ENCODE measurements at regions not wholly inside any gene's neighbourhood (a gene's known extent, or its start where the extent isn't known, plus 50 kb on each side); places are given as distances from the start of the nearest gene placed in this dataset.

DNA sequence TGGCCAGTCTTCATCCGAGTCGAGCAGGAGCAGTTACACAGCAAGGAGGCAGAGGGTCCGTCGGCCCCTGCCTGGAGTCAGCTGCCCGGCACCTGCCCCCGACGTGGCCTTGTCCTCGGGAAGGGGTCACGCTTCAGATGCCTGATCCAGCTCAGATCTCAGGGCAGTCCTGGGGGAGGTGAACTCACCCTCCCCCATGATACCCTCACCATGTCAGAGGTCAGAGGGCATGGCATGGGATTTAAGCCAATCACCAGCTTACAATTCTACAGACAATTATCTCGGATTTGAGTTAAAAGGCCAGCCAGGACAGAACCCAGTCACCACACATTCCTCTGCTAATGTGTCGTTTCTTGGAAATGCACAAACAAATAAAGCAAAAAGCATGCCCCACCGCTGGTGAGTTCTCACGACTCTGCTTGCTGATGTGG is 211.3 kb downstream of the FOXL1 start:
- no peaks in the 10 kb centered on the region for H3K4me1 ChIP-seq (ENCODE audit: control insufficient read depth in 1 of 2, insufficient read depth in 1 of 2, low read depth in 1 of 2, low read length in 1 of 2)
- peaks cover 18% of the 10 kb centered on the region for H3K27me3 ChIP-seq
- H3K4me3 ChIP-seq (ENCODE audit: low read depth in 1 of 2, low read length in 1 of 2) = no peak overlapping the region
- TF ChIP-seq, protein P1, sequence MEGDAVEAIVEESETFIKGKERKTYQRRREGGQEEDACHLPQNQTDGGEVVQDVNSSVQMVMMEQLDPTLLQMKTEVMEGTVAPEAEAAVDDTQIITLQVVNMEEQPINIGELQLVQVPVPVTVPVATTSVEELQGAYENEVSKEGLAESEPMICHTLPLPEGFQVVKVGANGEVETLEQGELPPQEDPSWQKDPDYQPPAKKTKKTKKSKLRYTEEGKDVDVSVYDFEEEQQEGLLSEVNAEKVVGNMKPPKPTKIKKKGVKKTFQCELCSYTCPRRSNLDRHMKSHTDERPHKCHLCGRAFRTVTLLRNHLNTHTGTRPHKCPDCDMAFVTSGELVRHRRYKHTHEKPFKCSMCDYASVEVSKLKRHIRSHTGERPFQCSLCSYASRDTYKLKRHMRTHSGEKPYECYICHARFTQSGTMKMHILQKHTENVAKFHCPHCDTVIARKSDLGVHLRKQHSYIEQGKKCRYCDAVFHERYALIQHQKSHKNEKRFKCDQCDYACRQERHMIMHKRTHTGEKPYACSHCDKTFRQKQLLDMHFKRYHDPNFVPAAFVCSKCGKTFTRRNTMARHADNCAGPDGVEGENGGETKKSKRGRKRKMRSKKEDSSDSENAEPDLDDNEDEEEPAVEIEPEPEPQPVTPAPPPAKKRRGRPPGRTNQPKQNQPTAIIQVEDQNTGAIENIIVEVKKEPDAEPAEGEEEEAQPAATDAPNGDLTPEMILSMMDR (IDR thresholded peaks at IDR 0.05) = no peak
- H3K36me3 ChIP-seq = no peaks in the 10 kb centered on the region
- H3K27ac ChIP-seq = no peak overlapping the region
- H3K9me3 ChIP-seq = no peaks in the 10 kb centered on the region

DNA sequence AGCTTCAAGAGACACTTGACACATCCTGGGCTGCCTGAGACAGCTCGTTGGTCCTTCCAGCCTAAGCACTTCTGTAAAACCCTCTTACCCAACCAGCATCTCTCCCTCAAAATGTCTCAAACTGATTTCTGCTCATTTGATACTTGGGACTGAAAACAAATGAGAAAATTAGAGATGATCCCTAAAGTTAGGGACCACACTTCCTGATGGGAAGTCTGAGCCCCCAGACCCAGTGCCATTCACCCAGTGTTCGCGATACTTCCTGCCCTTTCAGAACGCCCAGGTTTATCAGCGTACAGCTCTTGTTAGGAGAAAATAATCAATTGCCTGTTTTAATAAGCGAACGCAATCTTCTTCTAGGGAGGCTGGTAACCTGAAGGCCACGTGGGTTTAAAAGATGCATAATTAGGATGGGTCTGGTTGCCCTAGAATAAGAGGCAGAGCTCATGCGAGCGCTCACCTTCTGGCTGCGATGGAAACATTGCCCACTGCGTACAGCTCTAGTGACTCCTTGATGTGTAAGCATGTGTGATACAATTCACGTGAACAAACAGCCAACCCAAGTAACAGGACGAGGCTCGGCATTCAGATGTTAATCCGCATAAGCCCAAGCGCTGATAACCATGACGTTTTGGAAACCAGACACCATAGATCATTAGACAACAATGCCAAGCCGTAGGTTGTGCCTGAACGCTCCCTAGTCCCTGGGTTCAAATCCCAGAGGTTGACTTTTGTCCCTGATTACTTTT is 213.1 kb downstream of the FOXL1 start:
- TF ChIP-seq, protein P1 (IDR thresholded peaks at IDR 0.05) = no peak
- Histone ChIP-seq H3K9me3 (no peaks in the 10 kb centered on the region), H3K4me3 (ENCODE audit: low read depth in 1 of 2, low read length in 1 of 2) (no peak overlapping the region), H3K27me3 (peaks cover 18% of the 10 kb centered on the region), H3K4me1 (ENCODE audit: control insufficient read depth in 1 of 2, insufficient read depth in 1 of 2, low read depth in 1 of 2, low read length in 1 of 2) (no peaks in the 10 kb centered on the region), H3K27ac (no peak overlapping the region), H3K36me3 (no peaks in the 10 kb centered on the region)

DNA sequence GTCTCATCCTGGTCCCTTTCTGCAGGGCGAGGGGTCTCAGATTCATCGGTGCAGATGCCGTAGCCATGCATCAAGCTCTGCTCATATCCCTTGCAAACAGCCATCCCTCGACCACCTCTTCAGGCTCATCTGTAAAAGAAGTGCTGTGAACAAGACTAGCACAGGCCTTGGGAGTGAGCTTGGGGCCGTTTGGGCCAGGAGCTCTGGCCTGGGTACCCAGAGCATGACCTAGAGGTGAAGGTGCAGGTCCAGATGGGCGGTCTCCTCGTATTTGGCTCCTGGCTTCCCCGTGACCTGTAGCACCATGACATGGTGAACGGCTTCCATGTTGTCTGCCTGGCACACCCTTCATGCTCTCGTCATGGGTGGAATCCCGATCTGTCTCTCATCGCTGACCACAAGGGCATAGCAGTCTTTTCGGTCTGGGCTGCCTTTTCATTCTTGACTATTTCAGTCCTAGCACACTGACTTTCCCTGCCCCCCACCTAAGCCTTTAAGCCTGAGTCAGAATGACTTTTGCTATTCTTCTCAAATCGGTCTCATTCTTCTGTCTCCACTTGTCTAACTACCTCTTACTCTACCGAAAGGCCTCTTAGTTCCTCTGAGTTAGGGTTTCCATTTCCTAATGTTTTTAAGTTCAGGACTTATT is 216.0 kb downstream of the FOXL1 start:
- TF ChIP-seq, protein P1 (IDR thresholded peaks at IDR 0.05) = no peak
- H3K27me3 ChIP-seq = peaks cover 41% of the 10 kb centered on the region
- H3K4me3 ChIP-seq (ENCODE audit: low read depth in 1 of 2, low read length in 1 of 2) = no peak overlapping the region
- no peak overlapping the region for H3K27ac ChIP-seq
- H3K9me3 ChIP-seq = no peaks in the 10 kb centered on the region
- no peaks in the 10 kb centered on the region for H3K36me3 ChIP-seq
- no peaks in the 10 kb centered on the region for H3K4me1 ChIP-seq (ENCODE audit: control insufficient read depth in 1 of 2, insufficient read depth in 1 of 2, low read depth in 1 of 2, low read length in 1 of 2)

DNA sequence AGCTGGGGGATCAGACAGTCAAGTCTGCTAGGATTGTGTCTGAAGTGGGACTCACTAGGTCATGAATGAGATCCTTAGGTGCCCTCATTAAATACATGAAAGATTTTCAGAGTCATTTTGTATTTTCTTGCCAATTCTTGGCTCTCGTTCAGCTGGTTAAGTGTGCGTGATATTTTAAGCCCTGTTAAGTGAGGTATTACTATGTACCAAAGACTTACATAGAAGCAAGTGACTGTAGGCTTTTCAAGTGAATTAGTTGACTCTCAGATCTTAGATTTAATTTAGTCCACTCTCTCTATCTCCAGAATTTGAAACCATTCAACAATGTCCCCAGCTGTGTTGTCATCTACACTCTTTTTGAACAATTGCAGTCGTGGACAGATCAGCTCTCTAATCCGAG is 219.4 kb downstream of the FOXL1 start:
- H3K4me3 ChIP-seq (ENCODE audit: low read depth in 1 of 2, low read length in 1 of 2) = no peak overlapping the region
- TF ChIP-seq, protein P1 (IDR thresholded peaks at IDR 0.05) = no peak
- no peaks in the 10 kb centered on the region for H3K36me3 ChIP-seq
- H3K27me3 ChIP-seq = peaks cover 56% of the 10 kb centered on the region
- H3K4me1 ChIP-seq (ENCODE audit: control insufficient read depth in 1 of 2, insufficient read depth in 1 of 2, low read depth in 1 of 2, low read length in 1 of 2) = no peaks in the 10 kb centered on the region
- no peaks in the 10 kb centered on the region for H3K9me3 ChIP-seq
- no peak overlapping the region for H3K27ac ChIP-seq

DNA sequence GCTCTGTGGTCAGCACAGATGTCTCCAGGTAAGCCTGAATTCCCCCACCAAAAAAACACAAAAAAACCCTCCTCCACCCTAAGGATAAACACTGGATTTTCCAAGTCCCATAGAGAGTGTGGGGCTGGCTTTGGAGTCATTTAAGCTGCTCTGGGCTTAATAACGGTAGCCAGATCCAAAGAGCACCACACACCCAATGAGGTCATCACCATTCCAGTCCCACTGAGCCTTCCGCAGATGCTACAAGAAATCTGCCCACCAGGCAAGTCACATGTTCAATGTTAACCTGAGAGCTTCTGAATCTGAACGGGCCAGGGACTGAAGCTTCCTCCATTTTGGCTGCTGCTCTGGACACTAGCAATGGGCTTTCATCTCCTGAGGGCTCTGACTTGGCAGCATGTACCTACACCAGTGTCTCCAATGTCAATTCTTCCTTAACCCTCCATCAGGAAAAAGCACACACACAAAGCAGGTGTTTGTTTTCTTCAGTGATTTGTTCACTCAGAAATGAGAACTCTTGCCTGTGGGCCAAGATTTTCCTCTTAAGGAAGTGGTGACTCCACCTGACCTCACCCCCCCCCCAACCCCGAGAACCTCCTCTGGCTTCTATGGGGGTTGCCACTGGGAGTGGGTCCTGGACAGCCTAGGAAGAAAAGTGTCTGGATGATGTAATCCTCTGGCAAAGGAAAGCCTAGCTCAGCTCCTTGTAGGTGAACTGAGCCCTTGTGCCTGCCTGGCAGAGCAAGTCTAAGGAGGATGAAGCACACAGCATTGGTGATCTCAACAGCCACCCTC is 220.1 kb downstream of the FOXL1 start:
- TF ChIP-seq, protein P1 (IDR thresholded peaks at IDR 0.05) = no peak
- H3K36me3 ChIP-seq = no peaks in the 10 kb centered on the region
- H3K27me3 ChIP-seq = peaks cover 54% of the 10 kb centered on the region
- no peaks in the 10 kb centered on the region for H3K9me3 ChIP-seq
- H3K27ac ChIP-seq = no peak overlapping the region
- H3K4me3 ChIP-seq (ENCODE audit: low read depth in 1 of 2, low read length in 1 of 2) = no peak overlapping the region
- H3K4me1 ChIP-seq (ENCODE audit: control insufficient read depth in 1 of 2, insufficient read depth in 1 of 2, low read depth in 1 of 2, low read length in 1 of 2) = no peaks in the 10 kb centered on the region

Measured in neutrophil (primary cell).